WERI-Rb-1 (cell line): ENCODE measurements at regions not wholly inside any gene's neighbourhood (a gene's known extent, or its start where the extent isn't known, plus 50 kb on each side); places are given as distances from the start of the nearest gene placed in this dataset.

Source experiments
- DNase-seq: peaks from one replicate; pipeline ENCODE4 v3.0.0-alpha.2; 2020
- H3K27ac ChIP-seq: fragments of 250-450 bp; sonication (Bioruptor Pico); 2 replicates; pipeline ENCODE4 v1.5.1; 2020; ENCODE audit warnings: mild to moderate bottlenecking, moderate library complexity
- H3K27me3 ChIP-seq: fragments of 250-450 bp; sonication (Bioruptor Pico); 2 replicates; pipeline ENCODE4 v1.5.1; 2021; ENCODE audit warnings: mild to moderate bottlenecking, low read depth, moderate library complexity; ENCODE audit not compliant: insufficient read depth, severe bottlenecking
- H3K36me3 ChIP-seq: fragments of 250-450 bp; sonication (Bioruptor Pico); 2 replicates; pipeline ENCODE4 v1.5.1; 2020; ENCODE audit warnings: mild to moderate bottlenecking, moderate library complexity
- H3K4me3 ChIP-seq: 2 replicates; pipeline ENCODE4 v1.5.1; 2011; ENCODE audit warnings: low read depth, mild to moderate bottlenecking, control low read depth, low read length
- H3K9me3 ChIP-seq: fragments of 250-450 bp; sonication (Bioruptor Pico); 2 replicates; pipeline ENCODE4 v1.5.1; 2021; ENCODE audit warnings: mild to moderate bottlenecking, moderate library complexity; ENCODE audit not compliant: severe bottlenecking
- CTCF ChIP-seq: IDR thresholded peaks from 2 replicates; pipeline ENCODE4 v1.5.1; 2011; ENCODE audit warnings: low read depth, mild to moderate bottlenecking, control low read depth, inconsistent platforms, low read length

GRCh38 chr5:54889826-54890225 is 95.6 kb downstream of the ESM1 start:
- no peak for TF ChIP-seq CTCF
- no peaks in the 10 kb centered on the region for H3K27me3 ChIP-seq
- no peak overlapping the region for H3K27ac ChIP-seq
- H3K9me3 ChIP-seq: peaks cover 5% of the 10 kb centered on the region
- no peak overlapping the region for H3K4me3 ChIP-seq
- DNase-seq: no peak
- H3K36me3 ChIP-seq: no peaks in the 10 kb centered on the region

- no peak overlapping the region for H3K27ac ChIP-seq
- no peaks in the 10 kb centered on the region for H3K27me3 ChIP-seq
- TF ChIP-seq CTCF: no peak
- peaks cover 5% of the 10 kb centered on the region for H3K9me3 ChIP-seq
- peak; percentile 54 for DNase-seq
- no peaks in the 10 kb centered on the region for H3K36me3 ChIP-seq
- no peak overlapping the region for H3K4me3 ChIP-seq
Observed at GRCh38 chr5:54887663-54888062, 97.7 kb downstream of the ESM1 start.

- Histone ChIP-seq H3K4me3 (no peak overlapping the region), H3K27ac (no peak overlapping the region), H3K9me3 (peaks cover 5% of the 10 kb centered on the region), H3K27me3 (no peaks in the 10 kb centered on the region), H3K36me3 (no peaks in the 10 kb centered on the region)
- DNase-seq: no peak
- TF ChIP-seq CTCF: no peak
Observed at GRCh38 chr5:54886866-54887265, 98.5 kb downstream of the ESM1 start.

- no peak overlapping the region for H3K27ac ChIP-seq
- TF ChIP-seq CTCF: no peak
- DNase-seq: peak; percentile 14
- peaks cover 5% of the 10 kb centered on the region for H3K9me3 ChIP-seq
- no peaks in the 10 kb centered on the region for H3K36me3 ChIP-seq
- no peaks in the 10 kb centered on the region for H3K27me3 ChIP-seq
- H3K4me3 ChIP-seq: no peak overlapping the region
Observed at GRCh38 chr5:54885636-54886035, 99.8 kb downstream of the ESM1 start.

GRCh38 chr5:54884195-54884536 is 101.2 kb downstream of the ESM1 start:
- TF ChIP-seq CTCF: no peak
- DNase-seq: no peak
- no peaks in the 10 kb centered on the region for H3K36me3 ChIP-seq
- no peak overlapping the region for H3K27ac ChIP-seq
- H3K4me3 ChIP-seq: no peak overlapping the region
- H3K27me3 ChIP-seq: no peaks in the 10 kb centered on the region
- H3K9me3 ChIP-seq: peaks cover 5% of the 10 kb centered on the region

- peaks cover 5% of the 10 kb centered on the region for H3K9me3 ChIP-seq
- no peak for TF ChIP-seq CTCF
- no peaks in the 10 kb centered on the region for H3K27me3 ChIP-seq
- DNase-seq: peak; percentile 75
- H3K4me3 ChIP-seq: no peak overlapping the region; the same call in 1 of the 2 replicates
- H3K36me3 ChIP-seq: no peaks in the 10 kb centered on the region
- H3K27ac ChIP-seq: no peak overlapping the region
Observed at GRCh38 chr5:54883374-54884194, 101.8 kb downstream of the ESM1 start.
